OCI-LY1 (cell line): ENCODE measurements at regions not wholly inside any gene's neighbourhood (a gene's known extent, or its start where the extent isn't known, plus 50 kb on each side); places are given as distances from the start of the nearest gene placed in this dataset.
"Not testable (repeated sequence)": the region's sequence is repeated elsewhere in the genome, so short reads cannot be mapped to it uniquely, and the experiment has no call there.

Experiments
- H2AFZ ChIP-seq: fragments of 200-600 bp; sonication (generic), shearing (Covaris generic); 2 replicates; pipeline ENCODE4 v1.6.0; 2014; ENCODE audit warnings: antibody characterized with exemption, mild to moderate bottlenecking, low read length
- H3F3A ChIP-seq: fragments of 200-600 bp; sonication (generic), shearing (Covaris generic); 2 replicates; pipeline ENCODE4 v1.6.0; 2014; ENCODE audit warnings: mild to moderate bottlenecking, antibody characterized with exemption, low read length, moderate library complexity; ENCODE audit not compliant: insufficient read depth
- H3K27ac ChIP-seq: fragments of 200-600 bp; sonication (generic); 2 replicates; pipeline ENCODE4 v1.5.1; 2014; ENCODE audit warnings: low read length, mixed run types, mild to moderate bottlenecking, low read depth; ENCODE audit not compliant: poor library complexity, severe bottlenecking
- H3K27me3 ChIP-seq: fragments of 200-600 bp; sonication (generic); 2 replicates; pipeline ENCODE4 v1.6.0; 2014; ENCODE audit warnings: antibody characterized with exemption, mild to moderate bottlenecking, low read length, moderate library complexity; ENCODE audit not compliant: insufficient read depth
- H3K36me3 ChIP-seq: fragments of 200-600 bp; sonication (generic); 2 replicates; pipeline ENCODE4 v1.6.1; 2014; ENCODE audit warnings: mild to moderate bottlenecking, antibody characterized with exemption, low read length, moderate library complexity, mixed read lengths; ENCODE audit not compliant: insufficient read depth
- H3K4me1 ChIP-seq: fragments of 200-600 bp; sonication (generic); 2 replicates; pipeline ENCODE4 v1.5.1; 2014; ENCODE audit warnings: mild to moderate bottlenecking, low read length, moderate library complexity; ENCODE audit not compliant: insufficient read depth, severe bottlenecking
- H3K4me2 ChIP-seq: fragments of 200-600 bp; sonication (generic), shearing (Covaris generic); 2 replicates; pipeline ENCODE4 v1.6.1; 2014; ENCODE audit warnings: low read length
- H3K4me3 ChIP-seq: fragments of 200-600 bp; sonication (generic); 2 replicates; pipeline ENCODE4 v1.5.1; 2014; ENCODE audit warnings: low read length, low read depth, mild to moderate bottlenecking, mixed read lengths; ENCODE audit not compliant: poor library complexity, severe bottlenecking
- H3K79me2 ChIP-seq: fragments of 200-600 bp; shearing (Covaris generic); 2 replicates; pipeline ENCODE4 v1.6.1; 2016; ENCODE audit warnings: mixed run types, low read length, mixed read lengths; ENCODE audit not compliant: insufficient read depth
- H3K9ac ChIP-seq: fragments of 200-600 bp; sonication (generic), shearing (Covaris generic); 2 replicates; pipeline ENCODE4 v1.6.1; 2014; ENCODE audit warnings: mild to moderate bottlenecking, low read length, mixed read lengths
- H3K9me2 ChIP-seq: fragments of 200-600 bp; sonication (generic), shearing (Covaris generic); 2 replicates; pipeline ENCODE4 v1.6.1; 2014; ENCODE audit warnings: low read depth, mild to moderate bottlenecking, low read length, mixed read lengths
- H3K9me3 ChIP-seq: fragments of 200-600 bp; shearing (Covaris generic); 2 replicates; pipeline ENCODE4 v1.6.1; 2014; ENCODE audit warnings: low read length, mixed read lengths
- H4K20me1 ChIP-seq: fragments of 200-600 bp; sonication (generic), shearing (Covaris generic); 2 replicates; pipeline ENCODE4 v1.6.0; 2016; ENCODE audit warnings: mild to moderate bottlenecking, low read length; ENCODE audit not compliant: insufficient read depth
- CTCF ChIP-seq: fragments of 200-600 bp; sonication (generic), shearing (Covaris generic); IDR thresholded peaks from 2 replicates; pipeline ENCODE4 v1.5.1; 2017; ENCODE audit warnings: mild to moderate bottlenecking, antibody characterized with exemption, low read length, moderate library complexity, mixed read lengths
- EZH2 ChIP-seq: fragments of 200-600 bp; sonication (generic), shearing (Covaris generic); IDR thresholded peaks from 2 replicates; pipeline ENCODE4 v1.8.0; 2017; ENCODE audit warnings: borderline replicate concordance, mixed run types, mild to moderate bottlenecking, antibody characterized with exemption, low read length, moderate library complexity, mixed read lengths

GRCh38 chr4:159705334-159705733 lies 602.5 kb downstream of the RAPGEF2 start:
- Histone ChIP-seq H4K20me1 (no peaks in the 10 kb centered on the region), H3K4me1 (no peaks in the 10 kb centered on the region), H3K36me3 (no peaks in the 10 kb centered on the region), H3K27ac (no peak overlapping the region), H3K9me2 (no peaks in the 10 kb centered on the region), H3K79me2 (no peaks in the 10 kb centered on the region), H3K9ac (no peak overlapping the region), H3K4me2 (no peak overlapping the region), H2AFZ (no peak overlapping the region), H3F3A (no peaks in the 10 kb centered on the region), H3K27me3 (no peaks in the 10 kb centered on the region), H3K4me3 (no peak overlapping the region), H3K9me3 (no peaks in the 10 kb centered on the region)
- TF ChIP-seq EZH2 (no peak), CTCF (no peak)

- no peak overlapping the region for H2AFZ ChIP-seq
- no peaks in the 10 kb centered on the region for H4K20me1 ChIP-seq
- H3K27ac ChIP-seq = no peak overlapping the region
- H3K27me3 ChIP-seq = no peaks in the 10 kb centered on the region
- H3K9me2 ChIP-seq = no peaks in the 10 kb centered on the region
- no peaks in the 10 kb centered on the region for H3K9me3 ChIP-seq
- no peak overlapping the region for H3K4me3 ChIP-seq
- no peak overlapping the region for H3K4me2 ChIP-seq
- TF ChIP-seq EZH2 (no peak), CTCF (no peak)
- H3K36me3 ChIP-seq = no peaks in the 10 kb centered on the region
- H3K79me2 ChIP-seq = no peaks in the 10 kb centered on the region
- H3F3A ChIP-seq = no peaks in the 10 kb centered on the region
- H3K9ac ChIP-seq = no peak overlapping the region
- no peaks in the 10 kb centered on the region for H3K4me1 ChIP-seq
These were observed 603.8 kb downstream of the RAPGEF2 start for GRCh38 chr4:159706704-159707103.

- H3K9me3 ChIP-seq, H3K9me2 ChIP-seq, H3K79me2 ChIP-seq, H3K27me3 ChIP-seq, H3K27ac ChIP-seq, H3K4me3 ChIP-seq, H3K9ac ChIP-seq, H3K36me3 ChIP-seq, H3F3A ChIP-seq, H3K4me2 ChIP-seq, H4K20me1 ChIP-seq, H3K4me1 ChIP-seq, H2AFZ ChIP-seq: not testable (repeated sequence)
These were observed 612.3 kb downstream of the RAPGEF2 start for GRCh38 chr4:159715180-159715579.

- H3K79me2 ChIP-seq = no peaks in the 10 kb centered on the region
- H3F3A ChIP-seq = no peaks in the 10 kb centered on the region
- H3K9ac ChIP-seq = no peak overlapping the region
- H3K27ac ChIP-seq = no peak overlapping the region
- H3K36me3 ChIP-seq = no peaks in the 10 kb centered on the region
- no peak overlapping the region for H3K4me3 ChIP-seq
- H3K9me3 ChIP-seq = no peaks in the 10 kb centered on the region
- no peaks in the 10 kb centered on the region for H3K27me3 ChIP-seq
- H3K4me2 ChIP-seq = no peak overlapping the region
- H4K20me1 ChIP-seq = no peaks in the 10 kb centered on the region
- TF ChIP-seq CTCF = no peak
- no peak for TF ChIP-seq EZH2
- H3K9me2 ChIP-seq = no peaks in the 10 kb centered on the region
- no peaks in the 10 kb centered on the region for H3K4me1 ChIP-seq
- H2AFZ ChIP-seq = no peak overlapping the region
These were observed 616.7 kb downstream of the RAPGEF2 start for GRCh38 chr4:159719531-159719930.
